ENCODE measurements at regions not wholly inside any gene's neighbourhood (a gene's known extent, or its start where the extent isn't known, plus 50 kb on each side); places are given as distances from the start of the nearest gene placed in this dataset.

DNA sequence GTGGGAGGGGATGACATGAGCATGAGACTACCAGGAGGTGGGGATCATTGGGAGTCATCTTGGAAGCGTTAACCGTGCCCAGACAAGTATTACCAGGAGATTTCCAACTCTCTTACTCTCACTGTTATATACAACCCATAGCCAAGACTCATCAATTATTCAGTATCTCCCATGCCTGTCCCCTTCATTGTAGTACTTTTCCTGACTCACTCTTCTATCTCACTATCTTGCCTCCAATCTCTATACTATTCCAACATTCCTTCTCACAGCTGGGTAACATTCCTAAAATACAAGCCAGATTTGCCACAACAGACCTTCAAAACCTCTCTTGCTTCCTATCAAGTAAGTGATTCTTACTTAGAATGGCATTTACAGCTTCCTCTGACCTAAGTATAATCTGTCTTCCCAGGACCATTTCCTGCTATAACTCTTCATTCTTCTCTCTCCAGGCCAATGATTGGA is 226.3 kb upstream of the SMLR1 start:
- no peak for DNase-seq (ENCODE audit: extremely low read depth, insufficient read length)
- TF ChIP-seq, protein P1, sequence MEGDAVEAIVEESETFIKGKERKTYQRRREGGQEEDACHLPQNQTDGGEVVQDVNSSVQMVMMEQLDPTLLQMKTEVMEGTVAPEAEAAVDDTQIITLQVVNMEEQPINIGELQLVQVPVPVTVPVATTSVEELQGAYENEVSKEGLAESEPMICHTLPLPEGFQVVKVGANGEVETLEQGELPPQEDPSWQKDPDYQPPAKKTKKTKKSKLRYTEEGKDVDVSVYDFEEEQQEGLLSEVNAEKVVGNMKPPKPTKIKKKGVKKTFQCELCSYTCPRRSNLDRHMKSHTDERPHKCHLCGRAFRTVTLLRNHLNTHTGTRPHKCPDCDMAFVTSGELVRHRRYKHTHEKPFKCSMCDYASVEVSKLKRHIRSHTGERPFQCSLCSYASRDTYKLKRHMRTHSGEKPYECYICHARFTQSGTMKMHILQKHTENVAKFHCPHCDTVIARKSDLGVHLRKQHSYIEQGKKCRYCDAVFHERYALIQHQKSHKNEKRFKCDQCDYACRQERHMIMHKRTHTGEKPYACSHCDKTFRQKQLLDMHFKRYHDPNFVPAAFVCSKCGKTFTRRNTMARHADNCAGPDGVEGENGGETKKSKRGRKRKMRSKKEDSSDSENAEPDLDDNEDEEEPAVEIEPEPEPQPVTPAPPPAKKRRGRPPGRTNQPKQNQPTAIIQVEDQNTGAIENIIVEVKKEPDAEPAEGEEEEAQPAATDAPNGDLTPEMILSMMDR (IDR thresholded peaks at IDR 0.05; ENCODE audit: insufficient read depth, low read length, poor library complexity, severe bottlenecking), result no peak
- H3K27me3 ChIP-seq (replicated peaks; ENCODE audit: control insufficient read depth, insufficient read depth, low read length), result no peaks in the 10 kb centered on the region
- no peaks in the 10 kb centered on the region for H3K36me3 ChIP-seq (ENCODE audit: control insufficient read depth, insufficient read depth, low read length)
- no peak overlapping the region for H3K4me3 ChIP-seq (replicated peaks; ENCODE audit: low read depth, low read length)

DNA sequence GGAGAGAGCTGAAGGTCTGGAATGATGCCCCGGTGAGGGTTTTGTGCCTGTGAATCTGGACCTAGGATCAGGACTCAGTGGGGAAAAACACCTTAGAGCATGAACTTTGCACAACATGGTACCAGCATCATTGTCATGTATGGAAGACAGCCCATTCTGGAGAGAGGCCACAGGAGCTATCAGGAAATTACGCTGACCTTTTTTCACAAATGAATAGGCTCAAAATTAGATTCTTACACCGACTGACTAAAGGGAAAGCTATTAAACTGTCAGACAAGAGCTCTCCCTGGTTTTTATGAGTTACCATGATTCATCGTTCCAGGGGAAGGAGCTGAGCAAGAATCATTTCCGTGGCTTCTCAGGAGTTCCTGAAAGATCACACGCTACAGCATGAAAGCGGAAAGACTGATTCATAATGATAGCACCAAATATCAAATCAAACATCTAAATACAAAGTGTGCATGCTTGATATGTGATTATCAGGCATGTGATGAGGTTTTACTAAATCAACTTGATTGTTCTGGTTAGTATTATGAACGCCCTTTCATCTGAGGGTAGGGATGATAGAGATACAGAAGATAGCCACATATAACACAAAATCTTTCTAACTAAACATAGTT is 224.9 kb upstream of the SMLR1 start:
- Histone ChIP-seq H3K36me3 (ENCODE audit: control insufficient read depth, insufficient read depth, low read length) (no peaks in the 10 kb centered on the region), H3K27me3 (replicated peaks; ENCODE audit: control insufficient read depth, insufficient read depth, low read length) (no peaks in the 10 kb centered on the region), H3K4me3 (replicated peaks; ENCODE audit: low read depth, low read length) (no peak overlapping the region)
- TF ChIP-seq, protein P1 (IDR thresholded peaks at IDR 0.05; ENCODE audit: insufficient read depth, low read length, poor library complexity, severe bottlenecking), result no peak
- DNase-seq (ENCODE audit: extremely low read depth, insufficient read length), result no peak

- DNase-seq (ENCODE audit: extremely low read depth, insufficient read length), result no peak
- Histone ChIP-seq H3K4me3 (replicated peaks; ENCODE audit: low read depth, low read length) (no peak overlapping the region), H3K36me3 (ENCODE audit: control insufficient read depth, insufficient read depth, low read length) (no peaks in the 10 kb centered on the region), H3K27me3 (replicated peaks; ENCODE audit: control insufficient read depth, insufficient read depth, low read length) (no peaks in the 10 kb centered on the region)
- TF ChIP-seq, protein P1 (IDR thresholded peaks at IDR 0.05; ENCODE audit: insufficient read depth, low read length, poor library complexity, severe bottlenecking), result no peak
These were observed 223.8 kb upstream of the SMLR1 start for GRCh38 chr6:130603391-130603790.

- Histone ChIP-seq H3K4me3 (replicated peaks; ENCODE audit: low read depth, low read length) (no peak overlapping the region), H3K36me3 (ENCODE audit: control insufficient read depth, insufficient read depth, low read length) (no peaks in the 10 kb centered on the region), H3K27me3 (replicated peaks; ENCODE audit: control insufficient read depth, insufficient read depth, low read length) (no peaks in the 10 kb centered on the region)
- TF ChIP-seq, protein P1 (IDR thresholded peaks at IDR 0.05; ENCODE audit: insufficient read depth, low read length, poor library complexity, severe bottlenecking), result no peak
- no peak for DNase-seq (ENCODE audit: extremely low read depth, insufficient read length)
These were observed 222.3 kb upstream of the SMLR1 start for GRCh38 chr6:130604841-130605399.

DNA sequence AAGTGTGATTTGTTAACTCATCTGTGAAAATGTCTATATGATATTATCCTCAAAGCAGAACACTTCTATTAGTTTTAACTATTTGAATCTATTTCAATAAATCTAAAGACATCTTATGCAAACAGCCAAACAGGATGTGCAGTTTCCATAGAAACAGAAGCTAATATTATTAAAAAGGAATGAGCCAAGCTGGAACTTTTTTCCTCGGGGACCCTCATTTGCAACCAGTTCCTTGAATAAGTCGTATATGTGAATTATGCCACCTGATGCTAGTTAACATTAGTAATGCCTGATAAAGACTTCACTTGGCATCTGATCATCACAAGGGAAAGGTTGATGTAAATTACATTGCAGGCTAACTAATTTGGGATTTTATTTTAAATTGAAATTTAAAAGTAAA is 216.9 kb upstream of the SMLR1 start:
- no peak for DNase-seq (ENCODE audit: extremely low read depth, insufficient read length)
- TF ChIP-seq, protein P1 (IDR thresholded peaks at IDR 0.05; ENCODE audit: insufficient read depth, low read length, poor library complexity, severe bottlenecking), result no peak

More for the DNA sequence above, 216.9 kb upstream of the SMLR1 start:
- Histone ChIP-seq H3K27me3 (replicated peaks; ENCODE audit: control insufficient read depth, insufficient read depth, low read length) (no peaks in the 10 kb centered on the region), H3K4me3 (replicated peaks; ENCODE audit: low read depth, low read length) (no peak overlapping the region), H3K36me3 (ENCODE audit: control insufficient read depth, insufficient read depth, low read length) (no peaks in the 10 kb centered on the region)
